Gastrocnemius medialis (tissue), 4 donors: ENCODE measurements at regions not wholly inside any gene's neighbourhood (a gene's known extent, or its start where the extent isn't known, plus 50 kb on each side); places are given as distances from the start of the nearest gene placed in this dataset.

Source experiments
- POLR2A ChIP-seq, 2 donors: fragments of 450-650 bp; IDR thresholded peaks; one replicate each; pipeline ENCODE4 v1.6.1; 2017; ENCODE audit warnings: antibody characterized with exemption in 2 of 2, mild to moderate bottlenecking in 2 of 2, moderate library complexity in 2 of 2
- TF ChIP-seq, protein P1 (sequence below), 5 experiments: fragments of 450-650 bp in 3 of 5; fragments of 200-600 bp in 2 of 5; sonication (generic) in 2 of 5; IDR thresholded peaks in 4 of 5; conservative IDR thresholded peaks in 1 of 5; 1 replicate in 4 of 5; 2 replicates in 1 of 5; pipeline ENCODE4 v1.5.1; 2016 to 2019; ENCODE audit warnings: antibody characterized with exemption in 5 of 5, mild to moderate bottlenecking in 3 of 5, moderate library complexity in 3 of 5

DNA sequence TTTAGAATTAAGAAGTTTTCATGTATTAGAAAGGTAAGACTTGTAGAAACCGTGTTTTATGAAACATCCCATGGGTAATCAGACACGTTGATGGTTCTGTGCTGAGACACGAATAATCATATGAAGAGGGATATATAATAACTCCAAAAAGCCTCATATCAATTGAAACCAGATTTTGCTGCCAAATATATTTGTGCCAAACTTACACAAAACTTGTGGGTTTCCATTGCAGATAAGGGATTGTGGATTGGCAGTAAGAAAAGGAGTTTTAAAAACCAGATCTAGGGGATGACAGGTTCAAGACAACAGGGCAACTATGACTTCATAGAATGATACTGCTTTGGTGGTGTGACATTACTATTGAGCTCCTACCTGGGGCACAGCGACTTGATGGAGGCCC is 616.1 kb downstream of the BCOR start:
- TF ChIP-seq, protein P1, sequence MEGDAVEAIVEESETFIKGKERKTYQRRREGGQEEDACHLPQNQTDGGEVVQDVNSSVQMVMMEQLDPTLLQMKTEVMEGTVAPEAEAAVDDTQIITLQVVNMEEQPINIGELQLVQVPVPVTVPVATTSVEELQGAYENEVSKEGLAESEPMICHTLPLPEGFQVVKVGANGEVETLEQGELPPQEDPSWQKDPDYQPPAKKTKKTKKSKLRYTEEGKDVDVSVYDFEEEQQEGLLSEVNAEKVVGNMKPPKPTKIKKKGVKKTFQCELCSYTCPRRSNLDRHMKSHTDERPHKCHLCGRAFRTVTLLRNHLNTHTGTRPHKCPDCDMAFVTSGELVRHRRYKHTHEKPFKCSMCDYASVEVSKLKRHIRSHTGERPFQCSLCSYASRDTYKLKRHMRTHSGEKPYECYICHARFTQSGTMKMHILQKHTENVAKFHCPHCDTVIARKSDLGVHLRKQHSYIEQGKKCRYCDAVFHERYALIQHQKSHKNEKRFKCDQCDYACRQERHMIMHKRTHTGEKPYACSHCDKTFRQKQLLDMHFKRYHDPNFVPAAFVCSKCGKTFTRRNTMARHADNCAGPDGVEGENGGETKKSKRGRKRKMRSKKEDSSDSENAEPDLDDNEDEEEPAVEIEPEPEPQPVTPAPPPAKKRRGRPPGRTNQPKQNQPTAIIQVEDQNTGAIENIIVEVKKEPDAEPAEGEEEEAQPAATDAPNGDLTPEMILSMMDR (IDR thresholded peaks at IDR 0.05 in 4 of 5, conservative IDR thresholded peaks at IDR 0.05 in 1 of 5) = no peak
- no peak for TF ChIP-seq POLR2A (IDR thresholded peaks at IDR 0.05)
